K562 (cell line): ENCODE measurements at regions not wholly inside any gene's neighbourhood (a gene's known extent, or its start where the extent isn't known, plus 50 kb on each side); places are given as distances from the start of the nearest gene placed in this dataset.

Source experiments
- ATAC-seq: fragments of 200-7000 bp; cut with Tn5 transposase; 3 replicates; pipeline ENCODE4 v1.9.1; 2020; ENCODE audit warnings: moderate library complexity
- BruUV-seq: library from RNA; stranded (reverse); fragments of 400-500 nt; replicated peaks from 2 replicates; lab custom pipeline; 2021; lab: Mats Ljungman, UMichigan
- CTCF ChIA-PET: fragments of 300-600 bp; formaldehyde crosslinking; extraction: SDS; loops from one replicate; lab custom pipeline; 2021; ENCODE audit warnings: low intra/inter-chr PET ratio; lab: Yijun Ruan, JAX
- POLR2A ChIA-PET: fragments of 300-600, 350-650 bp; sonication (Branson Sonifier 250); formaldehyde crosslinking; extraction: SDS; loops from one replicate; lab custom pipeline; 2021; ENCODE audit warnings: antibody characterized with exemption, inconsistent platforms; lab: Yijun Ruan, JAX
- DNase-seq, 4 experiments: peaks; one replicate each; pipeline versions ENCODE4 v3.0.0 to v3.0.0-alpha.2; 2011 to 2018; ENCODE audit warnings: low spot score in 3 of 4, mixed read lengths in 3 of 4; ENCODE audit errors: extremely low read depth in 1 of 4
- FAIRE-seq: peaks from 2 replicates; lab custom pipeline; 2011; peaks lifted over from hg19 to GRCh38; lab: Jason Lieb, UNC
- H2AFZ ChIP-seq: 2 replicates; pipeline ENCODE4 v1.6.0; 2011; ENCODE audit warnings: low read depth, low read length, control low read depth, inconsistent platforms
- H3K27ac ChIP-seq: fragments of 200-600 bp; 3 replicates; pipeline ENCODE4 v1.8.0; 2011; ENCODE audit warnings: low read depth, mild to moderate bottlenecking, control low read depth, inconsistent platforms, low read length, moderate library complexity, mixed read lengths; ENCODE audit errors: extremely low read depth
- H3K27me3 ChIP-seq, 2 experiments: fragments of 300-600 bp in 1 of 2; 2 replicates in 1 of 2; 3 replicates in 1 of 2; pipeline versions ENCODE4 v1.6.0 to v1.8.0; 2011; ENCODE audit warnings: inconsistent platforms in 2 of 2, low read length in 2 of 2, mild to moderate bottlenecking in 1 of 2, mixed read lengths in 1 of 2, moderate library complexity in 1 of 2; ENCODE audit not compliant: control insufficient read depth in 2 of 2, insufficient read depth in 2 of 2
- H3K36me3 ChIP-seq: fragments of 300-600 bp; 3 replicates; pipeline ENCODE4 v1.8.0; 2011; ENCODE audit warnings: mild to moderate bottlenecking, low read length, inconsistent platforms; ENCODE audit not compliant: control insufficient read depth, insufficient read depth
- H3K4me1 ChIP-seq, 2 experiments: fragments of 200-600 bp in 1 of 2; replicated peaks in 1 of 2; 2 replicates in 1 of 2; 3 replicates in 1 of 2; pipeline versions ENCODE4 v1.5.1 to v1.8.0; 2011; ENCODE audit warnings: inconsistent platforms in 2 of 2, low read length in 2 of 2, mild to moderate bottlenecking in 1 of 2, mixed read lengths in 1 of 2, moderate library complexity in 1 of 2; ENCODE audit not compliant: control insufficient read depth in 2 of 2, insufficient read depth in 2 of 2
- H3K4me2 ChIP-seq: 2 replicates; pipeline ENCODE4 v1.6.1; 2011; ENCODE audit warnings: low read length, control low read depth, inconsistent platforms, mixed read lengths; ENCODE audit not compliant: insufficient read depth
- H3K4me3 ChIP-seq: fragments of 200-600 bp; sonication (generic), shearing (Covaris generic); 2 replicates; pipeline ENCODE4 v1.5.1; 2016; ENCODE audit warnings: control low read depth, inconsistent platforms
- H3K79me2 ChIP-seq: fragments of 200-600 bp; 3 replicates; pipeline ENCODE4 v1.8.0; 2011; ENCODE audit warnings: low read length, inconsistent platforms; ENCODE audit not compliant: control insufficient read depth, insufficient read depth
- H3K9ac ChIP-seq, 2 experiments: 2 replicates each; pipeline versions ENCODE4 v1.6.0 to v1.6.1; 2011; ENCODE audit warnings: low read depth in 2 of 2, low read length in 2 of 2, control low read depth in 1 of 2, inconsistent platforms in 1 of 2, mild to moderate bottlenecking in 1 of 2, mixed read lengths in 1 of 2; ENCODE audit not compliant: insufficient read depth in 1 of 2
- H3K9me1 ChIP-seq: one replicate; pipeline ENCODE4 v1.6.0; 2011; ENCODE audit warnings: inconsistent platforms, mild to moderate bottlenecking, low read length, moderate library complexity; ENCODE audit not compliant: control insufficient read depth, insufficient read depth
- H3K9me3 ChIP-seq: replicated peaks from 2 replicates; pipeline ENCODE4 v1.5.1; 2011; ENCODE audit warnings: low read depth, low read length, inconsistent platforms; ENCODE audit not compliant: control insufficient read depth, insufficient read depth
- H4K20me1 ChIP-seq: replicated peaks from 2 replicates; pipeline ENCODE4 v1.6.1; 2011; ENCODE audit warnings: low read length, inconsistent platforms, mixed read lengths; ENCODE audit not compliant: control insufficient read depth, insufficient read depth
- ATF3 ChIP-seq, 2 experiments: fragments of 450-650 bp in 1 of 2; sonication (generic) in 1 of 2; formaldehyde crosslinking in 1 of 2; IDR thresholded peaks in 1 of 2; conservative IDR thresholded peaks in 1 of 2; 2 replicates each; pipeline versions ENCODE4 v1.6.1 to v1.8.1; 2016 to 2023; ENCODE audit warnings: mild to moderate bottlenecking in 2 of 2, moderate library complexity in 2 of 2, inconsistent platforms in 1 of 2, missing genetic modification reagents in 1 of 2
- CUX1 ChIP-seq: fragments of 200-800 bp; sonication (Bioruptor generic); IDR thresholded peaks from 2 replicates; pipeline ENCODE4 v1.6.1; 2016; ENCODE audit warnings: missing genetic modification characterization, missing compliant biosample characterization
- HDAC8 ChIP-seq: fragments of 450-650 bp; IDR thresholded peaks from 2 replicates; pipeline ENCODE4 v1.6.1; 2016; ENCODE audit warnings: mild to moderate bottlenecking, missing genetic modification characterization, moderate library complexity, missing compliant biosample characterization
- ILK ChIP-seq: fragments of 450-650 bp; IDR thresholded peaks from 2 replicates; pipeline ENCODE4 v1.6.1; 2016; ENCODE audit warnings: missing genetic modification characterization, low read depth, mild to moderate bottlenecking, missing compliant biosample characterization, moderate library complexity, borderline replicate concordance
- MYNN ChIP-seq, 2 experiments: sonication (generic); formaldehyde crosslinking in 1 of 2; IDR thresholded peaks; 2 replicates each; pipeline versions ENCODE4 v1.5.0 to v1.6.1; 2016 to 2020; ENCODE audit warnings: antibody characterized with exemption in 1 of 2, missing genetic modification reagents in 1 of 2
- POLR3A ChIP-seq: IDR thresholded peaks from 2 replicates; pipeline ENCODE4 v1.6.1; 2011; ENCODE audit warnings: borderline replicate concordance, mild to moderate bottlenecking, moderate library complexity; ENCODE audit not compliant: insufficient read length, insufficient read depth; ENCODE audit errors: extremely low read depth
- SAP30 ChIP-seq: fragments of 200-600 bp; sonication (generic); IDR thresholded peaks from 2 replicates; pipeline ENCODE4 v1.6.1; 2012; ENCODE audit warnings: borderline replicate concordance, low read depth, mild to moderate bottlenecking, moderate library complexity, low read length, control low read depth, inconsistent platforms; ENCODE audit not compliant: insufficient read depth, poor library complexity, severe bottlenecking
- SMARCA5 ChIP-seq: fragments of 450-650 bp; IDR thresholded peaks from 2 replicates; pipeline ENCODE4 v1.6.1; 2016
- TCF7L2 ChIP-seq: fragments of 150-350 bp; IDR thresholded peaks from 2 replicates; pipeline ENCODE4 v1.6.1; 2016; ENCODE audit warnings: low read depth, mild to moderate bottlenecking, low read length, moderate library complexity
- WGBS: fragments of 100-300 bp; shearing (Covaris generic); methylation state at CpG from one replicate; pipeline ENCODE4 v1.1.6; 2016; ENCODE audit warnings: low coverage, mixed read lengths; ENCODE audit not compliant: insufficient coverage; ENCODE audit errors: missing lambda C conversion rate; 5-methylcytosine and 5-hydroxymethylcytosine counted together
- in situ Hi-C: fragments of 300-500 bp; cut with MboI; formaldehyde crosslinking; loops from 4 replicates; pipeline ENCODE4 v1.15.0; 2018; ENCODE audit warnings: inconsistent platforms, mixed read lengths
- intact Hi-C: fragments of 100-400 bp; cut with micrococcal nuclease; formaldehyde crosslinking; loops from 2 replicates; pipeline ENCODE4 v1.14.2; 2022
- TF ChIP-seq, protein P1 (sequence below): fragments of 250-450 bp; sonication (Bioruptor Pico); IDR thresholded peaks from 2 replicates; pipeline ENCODE4 v1.5.0; 2021; ENCODE audit warnings: mild to moderate bottlenecking, moderate library complexity

- no peak for TF ChIP-seq SMARCA5
- TF ChIP-seq POLR3A, result no peak
- TF ChIP-seq, all 486 proteins: peak for 0
These were observed 210.2 kb upstream of the ITGA1 start (continued) for GRCh38 chr5:52577546-52577945.

- H4K20me1 ChIP-seq, result no peaks in the 10 kb centered on the region
- no TSS peak for BruUV-seq
- no peak for FAIRE-seq
- no peak overlapping the region for H3K4me2 ChIP-seq
- H2AFZ ChIP-seq, result no peak overlapping the region
- no peak for ATAC-seq
- H3K4me1 ChIP-seq, result no peaks in the 10 kb centered on the region
- DNase-seq, result no peak
- no peak overlapping the region for H3K27ac ChIP-seq
- H3K9me3 ChIP-seq, result no peaks in the 10 kb centered on the region
- intact Hi-C loops (no loop called here), in situ Hi-C loops (no loop called here)
- whole genome bisulfite sequencing, result 0% methylated on average over 3 of the region's 3 CpGs
- H3K4me3 ChIP-seq, result no peak overlapping the region
- no peaks in the 10 kb centered on the region for H3K79me2 ChIP-seq
- H3K9me1 ChIP-seq, result no peaks in the 10 kb centered on the region
- ChIA-PET POLR2A (no interaction called here), CTCF (no interaction called here)
- no peaks in the 10 kb centered on the region for H3K27me3 ChIP-seq
- H3K9ac ChIP-seq, result no peak overlapping the region
- no peaks in the 10 kb centered on the region for H3K36me3 ChIP-seq
- TF ChIP-seq SAP30 (no peak), TCF7L2 (no peak), MYNN (IDR thresholded peaks at IDR 0.05) (no peak), MYNN (CRISPR knock-in tag; IDR thresholded peaks at IDR 0.05) (no peak), CUX1 (CRISPR knock-in tag) (no peak), ATF3 (IDR thresholded peaks at IDR 0.05) (no peak), ATF3 (CRISPR knock-in tag; conservative IDR thresholded peaks at IDR 0.05) (no peak), ILK (tag) (no peak), HDAC8 (no peak)
- TF ChIP-seq, protein P1, sequence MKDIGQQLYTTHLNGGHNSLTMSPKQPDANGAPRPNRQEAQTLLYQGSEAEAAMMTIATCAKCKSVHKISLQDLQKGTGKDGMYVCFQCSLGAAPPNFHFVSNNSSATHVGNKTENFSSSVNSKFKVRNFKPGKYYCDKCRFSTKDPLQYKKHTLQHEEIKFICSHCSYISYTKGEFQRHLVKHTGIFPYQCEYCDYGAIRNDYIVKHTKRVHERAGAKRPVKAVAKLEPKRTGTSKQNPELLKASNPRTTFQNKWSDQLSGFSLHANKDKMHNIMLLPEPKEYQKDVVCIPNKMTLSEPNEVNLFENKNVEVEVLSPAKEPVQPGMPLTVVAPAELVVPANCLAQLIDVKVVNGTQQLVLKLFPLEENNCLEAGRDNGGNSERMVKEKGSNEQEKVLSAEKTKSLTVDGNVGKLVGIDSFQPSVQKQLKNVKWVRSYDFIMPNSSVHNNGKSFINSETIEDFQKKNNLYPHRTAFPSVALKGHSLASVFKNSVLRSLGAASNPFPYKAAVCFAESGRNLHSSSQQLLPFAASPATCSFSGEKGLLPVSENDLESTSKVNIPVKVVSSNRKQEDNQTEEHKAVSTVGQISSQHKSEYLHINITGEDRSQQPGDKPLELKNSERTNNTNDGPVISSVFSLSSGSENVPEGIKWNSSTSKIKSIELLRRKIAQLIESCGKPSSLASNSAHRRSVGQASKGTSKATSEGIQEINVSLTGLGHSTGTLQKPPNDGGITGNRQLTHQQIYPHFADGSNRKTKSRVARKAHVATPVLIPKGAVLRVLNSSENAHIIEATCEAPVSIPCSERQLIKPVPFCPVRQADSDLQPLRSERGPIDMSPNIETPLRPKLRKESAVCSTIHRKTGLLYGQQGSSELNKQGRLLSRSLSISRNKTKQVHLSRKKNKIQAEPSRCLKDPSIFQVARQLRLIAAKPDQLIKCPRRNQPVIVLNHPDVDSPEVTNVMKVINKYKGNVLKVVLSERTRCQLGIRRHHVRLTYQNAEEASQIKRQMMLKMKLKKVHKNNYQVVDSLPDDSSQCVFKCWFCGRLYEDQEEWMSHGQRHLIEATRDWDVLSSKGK (CRISPR knock-in tag), result no peak
These were observed 208.3 kb upstream of the ITGA1 start for GRCh38 chr5:52579391-52579790.
